Chondrocyte (in vitro differentiated cells): ENCODE measurements at regions not wholly inside any gene's neighbourhood (a gene's known extent, or its start where the extent isn't known, plus 50 kb on each side); places are given as distances from the start of the nearest gene placed in this dataset.

Experiments used
- DNase-seq: peaks from one replicate; pipeline ENCODE4 v3.0.0; 2021; ENCODE audit warnings: mixed read lengths, low spot score
- H3K27ac Mint-ChIP-seq: one replicate; pipeline ENCODE4 v1.8.0; 2021; ENCODE audit warnings: mild to moderate bottlenecking, moderate library complexity, mixed read lengths; ENCODE audit not compliant: unreplicated experiment
- H3K27me3 Mint-ChIP-seq: 2 replicates; pipeline ENCODE4 v1.8.0; 2021; ENCODE audit warnings: low read depth, mixed read lengths
- H3K36me3 Mint-ChIP-seq: 2 replicates; pipeline ENCODE4 v1.8.0; 2021; ENCODE audit warnings: low read depth, mixed read lengths
- H3K4me1 Mint-ChIP-seq: 2 replicates; pipeline ENCODE4 v1.8.0; 2021; ENCODE audit warnings: low read depth, mild to moderate bottlenecking, mixed read lengths
- H3K4me3 Mint-ChIP-seq: one replicate; pipeline ENCODE4 v1.8.0; 2021; ENCODE audit warnings: mild to moderate bottlenecking, moderate library complexity, mixed read lengths; ENCODE audit not compliant: unreplicated experiment
- H3K9me3 Mint-ChIP-seq: 2 replicates; pipeline ENCODE4 v1.8.0; 2021; ENCODE audit warnings: low read depth, mixed read lengths
- CTCF ChIP-seq: fragments of 200-600 bp; sonication (generic); IDR thresholded peaks from 2 replicates; pipeline ENCODE4 v1.5.0; 2021; ENCODE audit warnings: antibody characterized with exemption, mild to moderate bottlenecking, moderate library complexity

GRCh38 chr10:1939016-1939415, 201.7 kb upstream of the ADARB2 start:
- H3K27ac Mint-ChIP-seq, result no peak overlapping the region
- no peaks in the 10 kb centered on the region for H3K36me3 Mint-ChIP-seq
- TF ChIP-seq CTCF, result no peak
- no peaks in the 10 kb centered on the region for H3K4me1 Mint-ChIP-seq
- H3K27me3 Mint-ChIP-seq, result no peaks in the 10 kb centered on the region
- H3K4me3 Mint-ChIP-seq, result no peak overlapping the region
- no peak for DNase-seq
- no peaks in the 10 kb centered on the region for H3K9me3 Mint-ChIP-seq

GRCh38 chr10:1938317-1938716, 201.0 kb upstream of the ADARB2 start:
- no peak for DNase-seq
- no peak for TF ChIP-seq CTCF
- no peaks in the 10 kb centered on the region for H3K4me1 Mint-ChIP-seq
- no peaks in the 10 kb centered on the region for H3K9me3 Mint-ChIP-seq
- H3K36me3 Mint-ChIP-seq, result no peaks in the 10 kb centered on the region
- no peak overlapping the region for H3K27ac Mint-ChIP-seq
- no peaks in the 10 kb centered on the region for H3K27me3 Mint-ChIP-seq
- H3K4me3 Mint-ChIP-seq, result no peak overlapping the region

GRCh38 chr10:1935912-1936311, 198.6 kb upstream of the ADARB2 start:
- no peaks in the 10 kb centered on the region for H3K4me1 Mint-ChIP-seq
- TF ChIP-seq CTCF, result no peak
- no peak overlapping the region for H3K4me3 Mint-ChIP-seq
- H3K36me3 Mint-ChIP-seq, result no peaks in the 10 kb centered on the region
- DNase-seq, result no peak
- H3K27me3 Mint-ChIP-seq, result no peaks in the 10 kb centered on the region
- H3K9me3 Mint-ChIP-seq, result no peaks in the 10 kb centered on the region
- no peak overlapping the region for H3K27ac Mint-ChIP-seq

GRCh38 chr10:1933215-1933614, 195.9 kb upstream of the ADARB2 start:
- H3K27me3 Mint-ChIP-seq, result peaks cover 13% of the 10 kb centered on the region
- no peak for DNase-seq
- no peak for TF ChIP-seq CTCF
- no peaks in the 10 kb centered on the region for H3K36me3 Mint-ChIP-seq
- H3K4me1 Mint-ChIP-seq, result no peaks in the 10 kb centered on the region
- H3K4me3 Mint-ChIP-seq, result no peak overlapping the region
- H3K9me3 Mint-ChIP-seq, result peaks cover 4% of the 10 kb centered on the region
- H3K27ac Mint-ChIP-seq, result no peak overlapping the region

GRCh38 chr10:1932692-1933094, 195.4 kb upstream of the ADARB2 start:
- Mint-ChIP-seq H3K27ac (no peak overlapping the region), H3K27me3 (peaks cover 16% of the 10 kb centered on the region), H3K4me3 (no peak overlapping the region), H3K9me3 (peaks cover 4% of the 10 kb centered on the region), H3K4me1 (no peaks in the 10 kb centered on the region), H3K36me3 (no peaks in the 10 kb centered on the region)
- DNase-seq, result no peak
- TF ChIP-seq CTCF, result no peak
